GM13976 (cell line): ENCODE measurements at regions not wholly inside any gene's neighbourhood (a gene's known extent, or its start where the extent isn't known, plus 50 kb on each side); places are given as distances from the start of the nearest gene placed in this dataset.
"Not testable (repeated sequence)": the region's sequence is repeated elsewhere in the genome, so short reads cannot be mapped to it uniquely, and the experiment has no call there.

Experiments used
- DNase-seq: peaks from one replicate; pipeline ENCODE4 v3.0.0; 2012; ENCODE audit warnings: low spot score
- CTCF ChIP-seq: IDR thresholded peaks from 2 replicates; pipeline ENCODE4 v1.5.1; 2012; ENCODE audit warnings: borderline replicate concordance, mild to moderate bottlenecking; ENCODE audit not compliant: insufficient read depth; ENCODE audit errors: extremely low read depth, missing control alignments, control extremely low read depth
- in situ Hi-C: fragments of 300-500 bp; cut with MboI; formaldehyde crosslinking; loops from one replicate; pipeline ENCODE4 v1.12.0; 2022; ENCODE audit warnings: low sequenced_read_pairs, mixed read lengths, inconsistent platforms; ENCODE audit not compliant: unreplicated experiment

DNA sequence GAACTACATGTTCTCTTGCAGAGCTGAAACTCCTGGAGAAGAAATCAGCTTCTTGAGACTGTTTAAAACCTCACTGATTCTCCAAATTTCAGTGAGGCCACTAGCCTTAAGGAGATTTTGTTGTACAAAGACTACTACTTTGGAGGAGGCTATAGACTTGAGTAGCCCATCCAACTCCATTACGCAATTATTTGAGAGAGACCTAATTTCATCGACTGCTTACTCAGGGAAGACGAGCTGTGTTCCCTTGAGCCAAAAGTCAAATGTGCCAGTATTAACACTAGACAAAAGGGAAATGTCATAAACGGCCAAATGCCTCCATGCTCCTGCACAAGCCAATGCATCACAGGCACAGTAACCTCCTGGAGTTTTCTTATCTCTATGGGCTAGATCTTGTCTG is 182.8 kb upstream of the SESN3 start:
- TF ChIP-seq CTCF, result no peak
- in situ Hi-C loops, result no loop called here
- DNase-seq, result no peak

GRCh38 chr11:95413021-95413420 is 182.0 kb upstream of the SESN3 start:
- in situ Hi-C loops, result no loop called here
- TF ChIP-seq CTCF, result no peak
- DNase-seq, result no peak

GRCh38 chr11:95412074-95412473 is 181.1 kb upstream of the SESN3 start:
- TF ChIP-seq CTCF, result no peak
- no peak for DNase-seq
- in situ Hi-C loops, result no loop called here

- DNase-seq, in situ Hi-C loops: not testable (repeated sequence)
Observed at GRCh38 chr11:95410707-95411106, 179.7 kb upstream of the SESN3 start.

DNA sequence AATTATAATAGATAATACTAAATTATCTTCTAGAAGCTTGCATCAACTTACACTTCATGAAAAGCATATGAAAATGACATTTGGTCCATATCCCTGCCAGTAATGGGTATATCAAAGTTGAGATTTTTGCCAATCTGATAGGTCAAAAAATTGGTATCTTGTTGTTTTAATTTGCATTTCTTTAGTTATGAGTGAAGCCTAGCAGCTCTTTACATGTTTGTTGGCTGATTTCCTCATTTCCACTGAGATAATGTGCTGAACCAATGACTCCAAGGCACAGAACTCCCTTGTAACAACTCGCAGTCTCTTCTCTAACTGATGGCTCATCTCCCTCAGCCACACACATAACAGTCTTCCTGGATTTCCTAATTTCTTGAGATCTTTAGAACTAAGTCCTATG is 175.3 kb upstream of the SESN3 start:
- DNase-seq, result no peak
- in situ Hi-C loops, result no loop called here
- TF ChIP-seq CTCF, result no peak

- DNase-seq, result no peak
- TF ChIP-seq CTCF, result no peak
- in situ Hi-C loops, result no loop called here
Observed at GRCh38 chr11:95404370-95404769, 173.4 kb upstream of the SESN3 start.

GRCh38 chr11:95398437-95399112 is 167.6 kb upstream of the SESN3 start:
- no peak for DNase-seq
- TF ChIP-seq CTCF, result no peak
- in situ Hi-C loops, result no loop called here
